H4 (cell line): ENCODE measurements at regions not wholly inside any gene's neighbourhood (a gene's known extent, or its start where the extent isn't known, plus 50 kb on each side); places are given as distances from the start of the nearest gene placed in this dataset.

ENCODE experiments used
- DNase-seq: peaks from one replicate; pipeline ENCODE4 v3.0.0-alpha.2; 2015; ENCODE audit warnings: low spot score

DNA sequence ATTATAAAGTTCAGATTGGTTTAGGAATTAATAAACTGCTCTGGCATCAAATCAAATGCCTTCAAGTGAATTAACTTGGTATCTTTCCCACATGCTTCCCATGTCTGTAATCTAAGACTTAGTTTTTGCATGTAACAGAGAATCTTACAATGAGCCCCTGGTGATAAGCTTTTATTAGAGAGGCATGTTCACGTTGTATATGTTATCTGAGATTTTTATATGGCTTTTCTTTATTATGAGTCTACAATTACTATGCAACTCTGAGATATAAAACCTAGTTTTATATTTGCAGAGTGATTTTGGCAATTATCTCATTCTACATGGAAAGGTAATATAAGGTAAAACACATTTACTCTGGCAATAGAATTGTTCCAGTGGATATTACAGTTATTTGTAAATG is 1578.4 kb upstream of the IGFBP7 start:
- no peak for DNase-seq

DNA sequence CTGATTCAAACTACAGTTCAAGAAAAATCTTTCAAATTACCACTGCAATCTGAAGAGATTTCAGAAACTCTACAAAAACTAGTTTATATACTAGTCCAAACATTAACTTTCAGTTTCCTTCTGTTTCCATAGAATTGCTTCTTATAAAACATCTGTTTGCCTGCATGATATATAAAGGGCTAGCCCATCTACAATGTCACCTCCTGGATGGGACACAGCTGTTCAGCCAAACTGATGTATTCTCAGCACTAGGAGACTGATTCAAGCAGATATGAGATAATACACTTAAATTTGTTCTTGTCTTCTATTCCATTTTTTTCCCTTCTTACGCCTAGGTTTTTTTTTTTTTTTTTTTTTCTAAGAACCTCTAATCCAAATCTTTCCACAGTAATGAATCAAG is 1569.7 kb upstream of the IGFBP7 start:
- no peak for DNase-seq

DNA sequence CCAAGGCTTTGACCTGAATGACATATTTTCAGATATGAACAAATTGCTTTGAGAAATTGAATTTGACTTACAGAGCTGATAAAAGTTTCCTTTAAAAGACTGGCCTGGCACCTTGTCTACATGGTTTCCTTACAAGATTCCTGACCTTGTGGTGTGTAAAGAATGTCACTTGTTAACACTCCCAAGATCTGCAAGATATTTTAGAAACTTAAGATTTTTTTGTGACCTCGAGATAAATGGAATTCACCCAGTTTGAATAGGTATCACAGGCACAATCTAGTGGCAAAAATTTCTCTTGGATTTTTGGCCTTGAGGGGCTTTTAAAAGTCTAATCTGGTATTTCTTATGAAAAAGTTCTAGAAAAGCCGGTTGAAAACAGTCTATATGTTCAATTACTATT is 1568.9 kb upstream of the IGFBP7 start:
- DNase-seq: no peak

DNA sequence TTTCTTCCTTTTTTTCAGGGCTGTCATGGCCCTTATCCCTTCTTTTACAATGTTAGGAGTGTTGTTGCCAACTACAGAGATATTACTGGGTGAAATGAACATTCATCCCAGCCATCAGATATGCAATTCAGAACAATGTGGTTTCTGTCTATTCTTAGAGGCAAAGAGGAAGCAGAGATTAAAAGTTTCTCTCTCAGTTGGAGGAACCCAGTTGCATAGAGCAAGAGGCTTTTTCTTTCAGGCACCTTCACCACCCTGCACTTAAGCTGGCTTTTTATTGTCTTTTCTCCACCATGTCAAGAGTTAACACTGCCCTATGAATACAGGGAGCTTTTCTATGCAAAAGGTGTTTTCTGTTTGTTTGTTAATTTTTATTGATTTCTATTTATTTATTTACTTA is 1559.6 kb upstream of the IGFBP7 start:
- DNase-seq: no peak

DNA sequence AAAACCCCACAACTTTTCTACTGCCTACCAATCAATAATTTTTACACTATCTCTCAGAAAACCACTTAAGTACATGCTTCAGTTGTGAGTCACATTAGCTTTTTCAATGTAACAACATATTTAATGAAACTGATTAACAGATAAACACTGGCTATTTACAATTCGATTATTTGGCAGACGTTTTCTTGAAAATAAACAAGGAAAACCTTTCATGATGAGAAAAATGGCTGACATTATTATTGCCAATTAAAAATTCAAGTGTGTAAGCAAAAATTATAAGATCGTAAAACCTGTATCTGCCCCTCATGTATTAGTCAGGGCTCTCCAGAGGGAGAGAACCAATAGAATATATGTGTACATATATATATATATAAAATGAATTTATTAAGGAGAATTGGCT is 1555.5 kb upstream of the IGFBP7 start:
- no peak for DNase-seq

DNA sequence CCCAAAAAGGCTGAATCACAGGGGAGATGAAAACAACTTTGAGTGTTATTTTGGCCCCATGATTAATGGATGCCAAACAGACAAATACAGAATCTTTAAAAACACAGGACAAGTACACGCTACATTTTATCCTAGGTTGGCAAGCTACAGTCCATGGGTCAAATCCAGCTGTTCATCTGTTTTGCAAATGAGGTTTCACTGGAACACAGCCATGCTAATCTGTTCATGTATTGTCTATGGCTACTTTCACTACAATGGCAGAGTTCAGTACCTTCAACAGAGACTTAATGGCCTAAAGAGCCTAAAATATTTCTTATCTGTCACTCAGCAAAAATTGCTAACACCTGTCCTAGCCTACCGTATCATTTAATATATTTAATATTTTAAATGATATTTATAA is 1548.5 kb upstream of the IGFBP7 start:
- DNase-seq: no peak

DNA sequence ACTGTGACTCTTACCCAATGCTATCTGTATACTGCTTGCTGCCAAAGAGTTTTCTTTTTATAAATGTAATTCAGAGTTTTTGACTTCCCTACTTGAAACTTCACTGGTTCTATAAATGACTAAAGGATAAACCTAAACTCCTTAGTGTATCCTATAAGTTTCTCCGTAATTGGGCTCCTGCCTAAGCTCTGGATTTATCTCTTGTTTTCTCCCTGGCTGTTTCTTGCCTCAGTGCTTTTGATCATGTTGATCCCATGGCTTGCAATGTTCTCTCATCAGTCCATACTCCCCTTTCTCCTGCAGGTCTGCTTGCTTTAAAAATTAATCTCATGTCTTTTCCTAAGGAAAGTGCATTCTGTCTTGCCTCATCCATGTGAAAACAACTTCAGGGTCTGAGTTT is 1543.1 kb upstream of the IGFBP7 start:
- DNase-seq: no peak

DNA sequence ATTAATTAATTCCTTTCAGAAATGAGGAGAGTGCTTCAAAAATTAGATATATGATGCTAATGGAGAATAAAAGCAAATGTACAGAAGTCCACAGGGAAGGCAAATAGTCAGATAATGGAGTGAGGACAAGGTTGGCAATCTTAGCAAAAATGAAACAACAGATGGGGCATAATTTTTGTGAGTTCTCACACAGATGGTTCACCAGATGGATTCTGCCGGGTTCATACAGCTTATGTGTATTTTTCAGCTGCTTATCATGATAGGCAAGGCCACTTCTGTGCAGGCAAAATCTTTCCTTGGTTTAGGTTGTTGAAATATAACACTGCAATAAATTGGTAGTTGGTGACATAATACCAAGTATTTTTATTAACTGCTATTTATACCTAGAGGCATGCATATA is 1539.0 kb upstream of the IGFBP7 start:
- no peak for DNase-seq

DNA sequence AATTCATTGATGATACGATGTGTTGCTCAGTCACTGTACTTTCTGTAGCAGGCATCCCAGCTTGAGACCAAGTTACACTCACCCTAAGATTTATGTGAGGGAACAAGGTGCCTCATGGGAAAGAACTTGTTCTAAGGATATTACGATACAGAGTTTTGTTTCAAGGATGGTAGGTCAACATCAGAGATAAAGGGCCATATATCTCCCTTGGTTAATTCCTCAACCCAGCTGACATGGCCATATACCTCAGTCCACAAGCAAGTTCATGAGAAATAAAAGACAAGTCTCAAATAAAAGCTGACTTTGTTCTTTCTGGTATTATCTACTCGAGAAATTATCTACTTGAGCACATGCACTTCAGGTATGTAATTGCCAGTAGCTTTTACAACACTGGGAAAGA is 1535.9 kb upstream of the IGFBP7 start:
- no peak for DNase-seq

DNA sequence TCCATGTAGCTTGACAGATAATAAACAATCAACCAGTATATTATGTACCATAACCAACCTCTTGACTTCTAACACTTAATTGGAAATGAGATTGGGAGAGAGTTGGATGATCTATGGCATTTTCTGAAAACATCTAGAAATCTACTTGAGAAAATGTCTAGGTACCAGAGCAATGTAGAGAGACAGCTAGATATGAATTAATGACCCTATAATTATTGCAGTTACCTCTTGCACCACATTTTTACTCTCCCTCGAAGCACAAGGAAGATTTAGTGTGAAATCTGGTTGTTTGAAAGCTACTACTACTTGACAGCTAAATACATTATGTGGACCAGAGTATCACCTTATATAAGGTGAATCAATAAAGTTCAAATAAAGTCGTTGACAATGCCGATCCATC is 1534.4 kb upstream of the IGFBP7 start:
- DNase-seq: no peak

DNA sequence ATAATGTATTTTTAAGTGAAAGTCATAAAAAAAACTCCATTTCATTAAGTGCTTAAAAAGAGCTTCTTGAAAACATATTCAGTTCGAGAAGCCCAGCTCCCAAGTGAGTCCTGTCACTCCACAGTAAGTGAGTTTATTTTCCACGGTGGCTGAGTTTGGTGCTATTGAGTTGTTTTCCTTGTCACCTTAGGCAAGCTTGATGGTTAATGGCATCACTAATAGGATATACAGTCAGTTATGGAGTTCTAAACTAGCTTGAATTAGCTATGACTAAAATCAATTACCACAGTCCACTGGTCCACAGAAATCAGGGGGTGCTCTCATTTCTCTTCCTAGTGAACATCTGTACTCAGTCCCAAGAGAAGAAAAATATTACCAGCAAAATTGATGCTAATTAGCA is 1526.2 kb upstream of the IGFBP7 start:
- DNase-seq: no peak

DNA sequence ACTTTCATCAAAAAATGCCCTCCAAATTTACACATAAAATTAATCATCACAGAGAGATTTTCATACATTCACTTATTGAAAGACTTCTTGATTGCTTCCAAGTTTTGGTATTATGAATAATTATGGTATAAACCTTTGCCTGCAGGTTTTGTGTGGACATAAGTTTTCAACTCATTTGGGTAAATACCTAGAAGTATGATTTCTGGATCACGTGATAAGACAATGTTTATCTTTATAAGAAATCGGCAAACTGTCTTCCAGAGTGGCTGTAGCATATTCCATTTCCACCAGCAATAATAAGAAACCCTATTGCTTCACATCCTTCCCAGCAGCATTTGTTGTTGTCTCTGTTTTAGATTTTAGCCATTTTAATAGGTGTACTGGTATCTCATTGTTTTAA is 1507.0 kb upstream of the IGFBP7 start:
- DNase-seq: no peak

DNA sequence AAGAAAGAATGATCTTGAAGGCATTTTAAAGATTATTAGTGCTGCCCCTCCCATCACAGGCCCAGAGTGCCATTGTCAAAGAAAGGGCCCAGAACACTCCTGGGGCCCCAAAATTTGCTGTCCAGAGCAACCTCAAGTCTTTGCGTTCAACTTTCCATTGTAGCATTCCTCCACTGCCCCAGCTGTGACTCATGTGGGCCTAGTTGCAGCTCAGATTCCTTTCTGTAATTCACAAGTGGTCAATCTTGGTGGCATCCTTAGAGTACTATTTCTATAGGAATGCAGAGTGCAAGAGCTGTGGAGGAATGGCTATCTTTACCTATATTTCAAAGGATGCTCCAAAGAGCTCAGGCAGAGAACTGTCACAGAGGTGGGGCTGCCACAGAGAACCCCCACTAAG is 1500.8 kb upstream of the IGFBP7 start:
- no peak for DNase-seq

DNA sequence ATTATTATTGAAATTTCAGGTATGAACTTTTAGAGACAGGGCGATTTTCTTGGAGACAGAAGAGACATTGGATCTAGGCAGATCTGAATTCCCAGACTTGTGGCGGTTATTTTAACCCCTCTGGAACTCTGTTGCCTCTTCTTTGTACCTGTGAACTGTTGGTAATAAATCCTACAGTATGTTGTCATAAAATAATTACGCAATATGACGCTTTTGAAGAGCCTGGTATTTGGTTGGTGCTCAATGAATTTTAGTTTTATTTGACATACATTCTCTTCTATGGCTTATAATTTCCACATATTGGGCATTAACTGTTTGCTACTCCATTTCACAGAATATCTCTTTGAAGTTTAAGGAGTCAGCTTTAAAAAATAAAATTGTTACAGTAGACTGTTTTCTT is 1496.1 kb upstream of the IGFBP7 start:
- DNase-seq: no peak

DNA sequence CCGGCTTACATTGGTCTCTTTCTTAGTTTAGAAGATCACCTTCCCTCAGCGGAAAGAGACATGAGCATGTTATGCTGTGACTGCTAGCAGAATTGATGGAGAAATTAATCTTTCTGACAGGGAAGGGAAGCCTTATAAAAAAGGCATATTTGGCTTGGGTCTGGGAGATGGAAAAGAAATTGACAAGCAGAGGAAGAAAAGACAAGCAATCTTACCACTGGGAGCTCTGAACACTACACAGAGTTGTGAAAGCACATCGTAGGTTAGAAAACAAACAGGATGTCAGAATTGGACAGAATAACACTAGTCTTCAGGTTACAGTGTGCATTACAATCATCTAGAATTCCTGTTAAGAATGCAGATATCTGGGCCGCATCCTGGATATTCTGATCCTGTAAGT is 1493.8 kb upstream of the IGFBP7 start:
- DNase-seq: no peak

DNA sequence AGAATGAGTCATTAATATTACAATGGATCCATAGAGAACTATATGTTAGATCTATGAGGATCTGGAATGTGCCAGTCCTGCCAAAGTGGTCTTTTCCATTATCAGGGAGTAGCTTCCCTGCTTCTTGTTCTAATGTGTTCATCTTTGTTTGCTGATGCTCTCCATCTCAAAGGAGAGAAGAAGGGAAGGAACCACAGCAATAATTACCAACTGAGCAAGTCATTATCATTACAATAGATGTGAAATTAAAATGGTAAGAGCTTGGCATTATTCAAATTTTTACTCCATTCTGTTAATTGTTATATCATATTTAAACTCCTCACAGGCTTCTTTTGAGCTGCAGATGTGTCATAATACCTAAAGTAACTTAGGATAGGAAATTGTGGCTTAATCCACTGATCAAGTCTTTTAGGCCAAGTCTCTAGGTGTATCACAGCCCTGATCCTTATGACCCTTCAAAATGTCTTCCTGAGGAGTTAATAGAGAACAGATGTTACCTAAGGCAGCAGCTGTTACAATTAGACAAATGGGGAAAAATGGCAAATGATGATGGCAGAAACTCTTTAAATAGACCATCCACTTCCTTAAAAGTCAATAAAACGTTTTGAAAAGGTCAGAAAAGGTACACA is 1492.7 kb upstream of the IGFBP7 start:
- DNase-seq: no peak

DNA sequence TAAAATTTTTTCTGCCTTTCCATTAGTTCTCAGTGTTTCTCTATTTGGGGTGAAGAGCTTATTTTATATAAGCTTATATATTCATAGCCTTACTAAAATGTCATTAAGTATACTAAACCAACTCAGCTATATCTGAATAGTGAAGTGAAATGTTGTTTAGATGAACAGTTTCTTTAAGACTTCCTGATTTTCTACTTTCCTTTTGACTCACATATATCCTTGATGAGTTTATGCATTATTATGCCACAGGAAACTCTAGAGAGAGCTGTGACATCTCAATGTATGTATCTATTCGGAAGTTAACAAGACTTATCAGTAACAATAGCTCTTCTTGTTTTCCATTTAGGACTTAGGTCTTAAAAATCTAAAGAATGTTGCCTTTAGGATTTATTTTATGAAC is 1491.8 kb upstream of the IGFBP7 start:
- DNase-seq: no peak

DNA sequence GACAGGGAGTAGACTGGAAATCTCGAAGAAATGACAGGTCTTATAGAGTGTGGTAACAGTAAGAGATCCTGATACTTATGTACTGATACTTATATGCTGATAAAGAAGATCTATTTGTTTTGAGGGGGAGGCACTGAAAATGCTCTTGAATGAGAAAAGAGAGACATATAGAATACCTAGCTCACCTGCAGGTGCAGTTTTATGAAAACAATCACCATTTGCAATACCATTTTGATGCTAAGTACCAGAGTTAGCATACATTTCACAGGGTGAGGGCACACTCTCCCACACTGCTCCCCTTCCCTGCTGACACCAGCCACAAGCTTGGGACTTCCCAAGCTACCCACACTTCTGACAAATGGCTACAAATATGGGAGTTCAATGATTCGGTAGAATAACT is 1490.1 kb upstream of the IGFBP7 start:
- no peak for DNase-seq

DNA sequence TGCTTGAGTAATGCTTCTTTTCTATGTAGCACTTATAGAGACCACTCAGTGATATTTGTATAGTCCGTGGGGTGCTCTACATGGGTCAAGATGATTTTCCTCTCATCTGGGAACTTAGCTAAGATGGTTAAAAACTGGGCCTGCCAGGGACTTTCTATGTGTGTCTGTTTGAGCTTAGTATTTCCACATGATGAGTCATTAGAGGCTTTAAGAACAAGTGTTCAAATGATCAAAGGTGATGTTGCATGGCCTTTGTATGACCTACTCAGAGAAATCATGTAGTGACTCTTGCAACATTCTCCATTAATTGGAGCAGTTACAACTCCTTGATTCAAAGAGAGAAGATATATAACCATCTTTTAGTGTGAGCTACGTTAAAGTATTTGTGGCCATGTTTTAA is 1480.5 kb upstream of the IGFBP7 start:
- DNase-seq: no peak

DNA sequence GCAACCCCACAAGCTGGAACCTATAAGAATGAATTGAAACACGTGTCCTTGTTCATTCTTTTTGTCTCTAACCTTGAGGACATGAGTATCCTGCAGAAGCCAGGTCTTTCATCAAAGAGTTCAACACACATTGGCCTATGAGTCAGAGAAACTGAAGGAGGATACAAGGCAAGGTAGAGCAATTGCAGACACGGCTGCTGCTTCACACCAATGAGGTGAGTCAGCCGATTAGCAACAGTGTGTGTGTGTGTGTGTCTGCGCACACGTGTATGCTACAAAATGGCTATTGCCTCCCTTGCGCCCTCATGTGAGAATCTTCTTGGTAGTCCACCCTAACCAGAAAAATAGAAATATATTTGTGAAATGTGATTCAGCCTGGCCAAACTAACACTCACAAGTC is 1477.7 kb upstream of the IGFBP7 start:
- DNase-seq: peak; percentile 32

DNA sequence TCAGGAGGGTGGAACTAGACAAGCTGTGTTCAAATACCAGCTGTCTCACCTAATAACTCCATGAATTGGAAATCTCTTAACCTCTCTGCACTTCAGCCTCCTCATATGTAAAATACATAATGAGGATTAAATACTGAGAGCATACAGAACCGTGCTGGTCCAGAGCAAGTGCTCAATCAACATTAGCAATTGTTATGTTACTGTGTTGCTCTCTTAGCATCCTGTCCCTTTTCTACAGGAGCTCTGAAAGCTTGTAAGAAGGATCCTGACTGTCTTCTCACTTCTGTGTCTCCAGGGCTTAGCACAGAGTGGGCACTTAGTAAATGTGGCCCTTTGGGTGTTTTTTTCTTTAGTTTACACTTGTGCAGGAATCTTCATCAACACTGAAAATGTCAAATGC is 1456.1 kb upstream of the IGFBP7 start:
- DNase-seq: no peak

DNA sequence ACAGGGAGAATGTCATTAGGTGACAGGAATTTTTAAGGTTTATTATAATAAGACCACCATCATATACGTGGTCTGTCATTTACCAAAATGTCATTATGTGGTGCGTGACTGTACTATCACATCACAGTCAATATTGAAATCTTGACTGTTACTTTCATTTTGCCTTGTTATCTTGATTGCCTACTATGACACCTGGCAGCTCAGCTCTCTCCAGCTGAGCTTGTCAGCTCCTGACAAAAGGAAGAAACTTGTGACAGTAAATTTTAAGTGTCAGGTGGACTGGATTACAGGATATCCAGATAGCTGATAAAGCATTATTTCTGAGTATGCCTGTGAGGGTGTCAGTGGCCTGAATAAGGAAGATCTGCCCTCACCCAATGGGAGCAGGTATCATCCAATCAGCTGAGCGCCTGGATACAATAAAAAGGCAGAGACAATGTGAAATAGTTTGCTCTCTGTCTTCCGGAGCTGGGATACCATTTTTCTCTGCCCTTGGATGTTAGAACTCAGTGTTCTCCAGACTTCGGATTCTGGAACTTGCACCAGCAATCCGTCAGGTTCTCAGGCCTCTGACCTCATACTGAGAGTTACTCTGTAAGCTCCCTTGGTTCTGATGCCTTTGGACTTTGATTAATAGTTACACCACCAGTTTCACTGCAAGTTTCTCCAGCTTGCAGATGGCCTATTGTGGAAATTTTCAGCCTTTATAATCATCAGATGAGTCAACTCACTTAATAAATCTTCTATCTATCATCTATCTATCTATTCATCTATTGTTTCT is 1454.7 kb upstream of the IGFBP7 start:
- DNase-seq: no peak

DNA sequence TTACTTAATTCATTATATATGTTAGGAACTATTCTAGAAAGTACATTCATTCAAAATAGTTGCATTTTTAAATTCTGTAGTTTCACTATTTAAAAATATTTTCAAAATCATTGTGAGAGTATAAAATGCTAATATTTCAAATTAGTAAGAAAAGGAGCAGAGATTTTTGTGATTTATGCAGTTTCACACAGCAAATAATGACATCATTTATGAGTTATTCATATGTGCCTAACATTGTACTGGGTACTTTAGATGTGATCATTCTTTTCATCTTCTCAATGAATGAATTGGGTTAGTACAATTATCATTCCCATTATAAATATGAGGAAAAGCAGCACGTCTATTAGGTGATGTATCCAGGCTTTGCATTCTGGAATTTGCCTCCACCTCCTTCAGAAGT is 1451.0 kb upstream of the IGFBP7 start:
- DNase-seq: no peak

DNA sequence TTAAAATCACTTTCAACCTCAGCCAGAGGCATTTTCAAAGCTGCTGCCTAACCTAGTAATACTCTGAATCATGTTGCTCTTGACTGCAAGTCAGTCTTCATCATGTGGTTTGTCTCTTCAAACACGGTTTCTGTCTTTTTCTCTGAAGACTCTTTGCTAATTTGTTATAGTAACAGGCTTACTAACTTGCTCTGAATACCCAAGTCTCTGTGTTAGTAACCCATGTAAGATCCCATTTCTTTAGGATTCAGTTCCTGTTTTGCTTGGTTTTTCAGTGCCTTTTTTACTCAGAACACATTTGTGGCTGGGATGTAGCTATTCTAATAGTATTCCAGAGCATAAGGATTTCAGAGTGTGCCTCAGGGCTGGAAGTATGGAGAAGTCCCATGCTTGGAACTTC is 1450.6 kb upstream of the IGFBP7 start:
- DNase-seq: no peak
